ENCODE measurements at regions not wholly inside any gene's neighbourhood (a gene's known extent, or its start where the extent isn't known, plus 50 kb on each side); places are given as distances from the start of the nearest gene placed in this dataset.

DNA sequence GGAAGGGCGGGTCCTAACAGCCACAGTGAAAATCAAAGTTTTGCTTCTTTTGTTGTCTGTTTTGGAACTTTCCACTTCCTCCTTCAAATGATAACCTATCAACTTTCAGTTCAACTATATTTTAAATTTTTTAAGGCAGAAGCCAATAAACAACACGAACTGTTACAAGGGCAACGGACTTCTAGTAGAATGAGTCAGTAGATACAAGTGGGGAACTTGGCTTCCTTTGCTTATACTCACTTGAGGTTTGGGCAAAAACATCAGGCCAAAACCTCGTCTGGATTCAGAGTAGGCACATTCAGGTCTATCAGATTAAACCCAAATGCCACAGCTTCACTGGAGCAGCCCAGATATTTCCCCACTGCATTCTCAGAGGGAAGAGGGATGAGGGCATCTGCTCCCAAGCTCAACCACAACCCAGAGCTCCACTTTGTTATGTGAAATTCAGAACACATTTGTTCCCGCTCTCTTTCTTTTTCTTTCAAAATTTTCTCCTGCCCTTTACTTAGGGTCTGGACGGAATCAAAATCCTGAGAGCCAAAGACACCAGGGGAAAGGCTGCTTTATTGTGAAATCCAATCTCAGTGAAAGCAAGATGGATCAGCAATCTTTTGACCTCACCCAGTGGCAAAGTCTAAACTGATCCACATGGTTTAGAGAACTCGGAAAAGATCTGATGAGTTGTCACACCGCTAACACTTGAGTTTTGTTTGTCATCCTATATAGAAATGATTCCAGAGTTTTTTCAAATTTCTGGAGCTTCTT is 152.5 kb upstream of the BTG1 start:
- no peak overlapping the region for H3K27ac Mint-ChIP-seq
- TF ChIP-seq, protein P1, sequence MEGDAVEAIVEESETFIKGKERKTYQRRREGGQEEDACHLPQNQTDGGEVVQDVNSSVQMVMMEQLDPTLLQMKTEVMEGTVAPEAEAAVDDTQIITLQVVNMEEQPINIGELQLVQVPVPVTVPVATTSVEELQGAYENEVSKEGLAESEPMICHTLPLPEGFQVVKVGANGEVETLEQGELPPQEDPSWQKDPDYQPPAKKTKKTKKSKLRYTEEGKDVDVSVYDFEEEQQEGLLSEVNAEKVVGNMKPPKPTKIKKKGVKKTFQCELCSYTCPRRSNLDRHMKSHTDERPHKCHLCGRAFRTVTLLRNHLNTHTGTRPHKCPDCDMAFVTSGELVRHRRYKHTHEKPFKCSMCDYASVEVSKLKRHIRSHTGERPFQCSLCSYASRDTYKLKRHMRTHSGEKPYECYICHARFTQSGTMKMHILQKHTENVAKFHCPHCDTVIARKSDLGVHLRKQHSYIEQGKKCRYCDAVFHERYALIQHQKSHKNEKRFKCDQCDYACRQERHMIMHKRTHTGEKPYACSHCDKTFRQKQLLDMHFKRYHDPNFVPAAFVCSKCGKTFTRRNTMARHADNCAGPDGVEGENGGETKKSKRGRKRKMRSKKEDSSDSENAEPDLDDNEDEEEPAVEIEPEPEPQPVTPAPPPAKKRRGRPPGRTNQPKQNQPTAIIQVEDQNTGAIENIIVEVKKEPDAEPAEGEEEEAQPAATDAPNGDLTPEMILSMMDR (conservative IDR thresholded peaks at IDR 0.05), result no peak
- H3K4me1 Mint-ChIP-seq (ENCODE audit: unreplicated experiment), result peaks cover 12% of the 10 kb centered on the region
- no peaks in the 10 kb centered on the region for H3K27me3 Mint-ChIP-seq
- H3K4me3 Mint-ChIP-seq, result no peak overlapping the region
- no peak for DNase-seq (ENCODE audit: extremely low spot score, unreplicated experiment)
- H3K9me3 Mint-ChIP-seq, result no peaks in the 10 kb centered on the region
- H3K36me3 Mint-ChIP-seq, result no peaks in the 10 kb centered on the region

DNA sequence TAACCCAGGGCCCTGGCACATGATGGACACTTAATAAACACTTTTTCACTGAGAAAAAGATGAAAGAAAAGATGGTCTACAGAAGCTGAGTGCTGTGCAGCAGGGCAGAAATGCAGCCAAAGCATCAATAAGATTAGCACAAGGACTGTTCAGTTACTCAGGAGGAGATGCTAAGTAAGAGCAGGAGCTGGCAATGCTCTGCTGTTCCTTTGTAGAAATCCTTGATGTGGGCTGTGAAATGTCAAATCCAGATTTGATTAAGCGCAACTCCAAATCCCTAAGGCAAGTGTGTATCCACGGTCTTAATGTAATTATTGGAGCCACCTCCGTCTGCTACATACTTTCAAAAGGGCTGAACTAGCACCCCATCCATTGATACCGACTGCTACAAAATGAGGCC is 151.8 kb upstream of the BTG1 start:
- Mint-ChIP-seq H3K9me3 (no peaks in the 10 kb centered on the region), H3K36me3 (no peaks in the 10 kb centered on the region), H3K4me3 (no peak overlapping the region), H3K27ac (no peak overlapping the region), H3K4me1 (ENCODE audit: unreplicated experiment) (peaks cover 13% of the 10 kb centered on the region), H3K27me3 (no peaks in the 10 kb centered on the region)
- DNase-seq (ENCODE audit: extremely low spot score, unreplicated experiment), result no peak
- TF ChIP-seq, protein P1 (conservative IDR thresholded peaks at IDR 0.05), result no peak

GRCh38 chr12:92295523-92295922 is 149.9 kb upstream of the BTG1 start:
- no peak overlapping the region for H3K4me3 Mint-ChIP-seq
- TF ChIP-seq, protein P1 (conservative IDR thresholded peaks at IDR 0.05), result no peak
- no peaks in the 10 kb centered on the region for H3K9me3 Mint-ChIP-seq
- H3K36me3 Mint-ChIP-seq, result no peaks in the 10 kb centered on the region
- H3K4me1 Mint-ChIP-seq (ENCODE audit: unreplicated experiment), result peaks cover 30% of the 10 kb centered on the region
- H3K27me3 Mint-ChIP-seq, result no peaks in the 10 kb centered on the region
- DNase-seq (ENCODE audit: extremely low spot score, unreplicated experiment), result no peak
- no peak overlapping the region for H3K27ac Mint-ChIP-seq

GRCh38 chr12:92294676-92295440 is 149.2 kb upstream of the BTG1 start:
- DNase-seq (ENCODE audit: extremely low spot score, unreplicated experiment), result no peak
- Mint-ChIP-seq H3K4me3 (no peak overlapping the region), H3K27ac (no peak overlapping the region), H3K36me3 (no peaks in the 10 kb centered on the region), H3K4me1 (ENCODE audit: unreplicated experiment) (peaks cover 35% of the 10 kb centered on the region), H3K9me3 (no peaks in the 10 kb centered on the region), H3K27me3 (no peaks in the 10 kb centered on the region)
- TF ChIP-seq, protein P1 (conservative IDR thresholded peaks at IDR 0.05), result no peak

DNA sequence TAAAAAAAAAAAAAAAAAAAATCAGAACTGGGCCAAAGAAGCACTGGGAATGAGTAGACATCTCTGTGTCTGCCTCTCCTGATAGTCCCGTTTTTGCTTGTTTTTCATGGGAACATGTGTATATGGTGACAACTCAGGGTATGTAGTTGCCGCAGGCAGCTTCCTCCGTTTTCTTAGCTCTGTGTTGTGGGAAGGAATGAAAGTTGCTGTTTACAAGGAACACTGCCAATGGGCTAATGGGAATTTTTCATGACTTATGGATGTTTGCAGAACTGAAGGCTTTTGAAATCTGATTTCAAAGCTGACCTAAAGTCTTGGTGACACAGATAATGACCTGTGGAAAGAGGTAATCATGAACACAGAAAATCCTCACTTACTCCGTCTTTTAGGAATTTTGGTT is 146.4 kb upstream of the BTG1 start:
- H3K27ac Mint-ChIP-seq, result no peak overlapping the region
- TF ChIP-seq, protein P1 (conservative IDR thresholded peaks at IDR 0.05), result no peak
- no peak for DNase-seq (ENCODE audit: extremely low spot score, unreplicated experiment)
- H3K4me1 Mint-ChIP-seq (ENCODE audit: unreplicated experiment), result peaks cover 26% of the 10 kb centered on the region
- no peaks in the 10 kb centered on the region for H3K9me3 Mint-ChIP-seq
- H3K4me3 Mint-ChIP-seq, result no peak overlapping the region
- no peaks in the 10 kb centered on the region for H3K27me3 Mint-ChIP-seq
- no peaks in the 10 kb centered on the region for H3K36me3 Mint-ChIP-seq

All from type B pancreatic cell (in vitro differentiated cells).